KMS-11 (cell line): ENCODE measurements at regions not wholly inside any gene's neighbourhood (a gene's known extent, or its start where the extent isn't known, plus 50 kb on each side); places are given as distances from the start of the nearest gene placed in this dataset.

Experiments
- H2AFZ ChIP-seq: fragments of 200-600 bp; sonication (generic); 2 replicates; pipeline ENCODE4 v1.6.1; 2016; ENCODE audit warnings: antibody characterized with exemption, mixed run types, low read depth
- H3K27ac ChIP-seq: fragments of 200-600 bp; sonication (generic); 2 replicates; pipeline ENCODE4 v1.6.1; 2016; ENCODE audit warnings: mild to moderate bottlenecking, mixed run types
- H3K27me3 ChIP-seq: fragments of 200-600 bp; sonication (generic); 2 replicates; pipeline ENCODE4 v1.6.1; 2017; ENCODE audit warnings: mild to moderate bottlenecking, low read depth, mixed run types, moderate library complexity; ENCODE audit not compliant: insufficient read depth
- H3K36me3 ChIP-seq: fragments of 200-600 bp; sonication (generic); 2 replicates; pipeline ENCODE4 v1.6.1; 2017; ENCODE audit warnings: mild to moderate bottlenecking, mixed run types; ENCODE audit not compliant: insufficient read depth
- H3K4me1 ChIP-seq: fragments of 200-600 bp; sonication (generic); 2 replicates; pipeline ENCODE4 v1.6.1; 2016; ENCODE audit warnings: mild to moderate bottlenecking, low read depth, mixed run types; ENCODE audit not compliant: poor library complexity, severe bottlenecking
- H3K4me2 ChIP-seq: fragments of 200-600 bp; sonication (generic); 2 replicates; pipeline ENCODE4 v1.7.0; 2016; ENCODE audit warnings: mild to moderate bottlenecking, mixed run types
- H3K4me3 ChIP-seq: fragments of 200-600 bp; sonication (generic); IDR thresholded peaks from 2 replicates; pipeline ENCODE4 v1.6.1; 2017; ENCODE audit warnings: low read depth, low read length, mixed read lengths; ENCODE audit not compliant: insufficient read depth
- H3K79me2 ChIP-seq: fragments of 200-600 bp; sonication (generic); 2 replicates; pipeline ENCODE4 v1.6.1; 2016; ENCODE audit warnings: low read depth, mixed run types; ENCODE audit not compliant: insufficient read depth
- H3K9ac ChIP-seq: fragments of 200-600 bp; sonication (generic); 2 replicates; pipeline ENCODE4 v1.6.1; 2016; ENCODE audit warnings: mild to moderate bottlenecking, mixed run types
- H4K20me1 ChIP-seq: fragments of 200-600 bp; sonication (generic); 2 replicates; pipeline ENCODE4 v1.6.1; 2016; ENCODE audit warnings: mild to moderate bottlenecking, mixed run types; ENCODE audit not compliant: insufficient read depth
- TF ChIP-seq, protein P1 (sequence below): fragments of 200-600 bp; sonication (generic); conservative IDR thresholded peaks from 2 replicates; pipeline ENCODE4 v1.6.1; 2017; ENCODE audit warnings: low read depth, mild to moderate bottlenecking, antibody characterized with exemption, low read length, moderate library complexity, mixed read lengths

DNA sequence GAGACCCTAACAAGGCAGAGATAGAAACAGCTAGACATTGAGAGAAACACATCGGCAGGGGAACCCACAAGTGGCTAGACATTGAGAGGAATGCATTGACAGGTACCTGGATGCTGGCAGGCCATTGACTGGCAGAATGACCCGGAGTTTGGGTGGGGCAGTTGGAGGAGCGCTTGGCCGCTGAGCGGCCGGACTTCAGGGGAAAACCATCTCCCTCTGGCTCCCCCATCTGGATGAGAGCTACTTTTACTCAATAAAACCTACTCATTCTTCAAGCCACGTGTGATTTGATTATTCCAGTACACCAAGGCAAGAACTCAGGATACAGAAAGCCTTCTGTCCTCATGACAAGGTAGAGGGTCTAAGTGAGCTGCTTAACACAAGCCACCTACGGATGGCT is 473.4 kb downstream of the SLITRK5 start:
- Histone ChIP-seq H3K27ac (no peak overlapping the region), H2AFZ (no peak overlapping the region), H3K4me1 (peaks cover 3% of the 10 kb centered on the region), H3K36me3 (no peaks in the 10 kb centered on the region), H4K20me1 (no peaks in the 10 kb centered on the region), H3K9ac (no peak overlapping the region), H3K79me2 (no peaks in the 10 kb centered on the region), H3K4me3 (no peak overlapping the region), H3K27me3 (no peaks in the 10 kb centered on the region), H3K4me2 (no peak overlapping the region)
- TF ChIP-seq, protein P1, sequence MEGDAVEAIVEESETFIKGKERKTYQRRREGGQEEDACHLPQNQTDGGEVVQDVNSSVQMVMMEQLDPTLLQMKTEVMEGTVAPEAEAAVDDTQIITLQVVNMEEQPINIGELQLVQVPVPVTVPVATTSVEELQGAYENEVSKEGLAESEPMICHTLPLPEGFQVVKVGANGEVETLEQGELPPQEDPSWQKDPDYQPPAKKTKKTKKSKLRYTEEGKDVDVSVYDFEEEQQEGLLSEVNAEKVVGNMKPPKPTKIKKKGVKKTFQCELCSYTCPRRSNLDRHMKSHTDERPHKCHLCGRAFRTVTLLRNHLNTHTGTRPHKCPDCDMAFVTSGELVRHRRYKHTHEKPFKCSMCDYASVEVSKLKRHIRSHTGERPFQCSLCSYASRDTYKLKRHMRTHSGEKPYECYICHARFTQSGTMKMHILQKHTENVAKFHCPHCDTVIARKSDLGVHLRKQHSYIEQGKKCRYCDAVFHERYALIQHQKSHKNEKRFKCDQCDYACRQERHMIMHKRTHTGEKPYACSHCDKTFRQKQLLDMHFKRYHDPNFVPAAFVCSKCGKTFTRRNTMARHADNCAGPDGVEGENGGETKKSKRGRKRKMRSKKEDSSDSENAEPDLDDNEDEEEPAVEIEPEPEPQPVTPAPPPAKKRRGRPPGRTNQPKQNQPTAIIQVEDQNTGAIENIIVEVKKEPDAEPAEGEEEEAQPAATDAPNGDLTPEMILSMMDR = no peak

DNA sequence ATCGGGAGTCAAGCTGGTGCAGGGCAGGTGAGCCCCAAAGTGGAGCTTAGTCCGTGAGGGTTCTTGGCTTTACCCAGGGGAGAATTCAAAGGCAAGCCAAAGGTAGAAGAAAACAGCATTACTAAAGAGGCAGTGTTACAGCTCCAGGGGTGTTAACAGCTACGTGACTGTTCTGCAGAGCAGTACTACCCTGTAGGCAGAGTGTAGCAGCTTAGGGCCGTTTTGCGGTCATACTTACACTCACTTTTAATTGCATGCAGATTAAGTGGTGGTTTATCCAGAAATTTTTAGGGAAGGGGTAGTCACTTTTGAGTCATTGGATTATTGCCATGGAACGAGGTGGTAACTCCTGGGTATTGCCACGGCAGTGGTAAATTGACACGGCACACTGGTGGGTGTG is 482.2 kb downstream of the SLITRK5 start:
- no peak overlapping the region for H3K4me3 ChIP-seq
- H3K36me3 ChIP-seq = no peaks in the 10 kb centered on the region
- no peak overlapping the region for H2AFZ ChIP-seq
- H3K27me3 ChIP-seq = no peaks in the 10 kb centered on the region
- no peak overlapping the region for H3K9ac ChIP-seq
- no peaks in the 10 kb centered on the region for H3K79me2 ChIP-seq
- no peaks in the 10 kb centered on the region for H4K20me1 ChIP-seq
- TF ChIP-seq, protein P1 = no peak
- H3K4me2 ChIP-seq = no peak overlapping the region
- no peaks in the 10 kb centered on the region for H3K4me1 ChIP-seq
- H3K27ac ChIP-seq = no peak overlapping the region

DNA sequence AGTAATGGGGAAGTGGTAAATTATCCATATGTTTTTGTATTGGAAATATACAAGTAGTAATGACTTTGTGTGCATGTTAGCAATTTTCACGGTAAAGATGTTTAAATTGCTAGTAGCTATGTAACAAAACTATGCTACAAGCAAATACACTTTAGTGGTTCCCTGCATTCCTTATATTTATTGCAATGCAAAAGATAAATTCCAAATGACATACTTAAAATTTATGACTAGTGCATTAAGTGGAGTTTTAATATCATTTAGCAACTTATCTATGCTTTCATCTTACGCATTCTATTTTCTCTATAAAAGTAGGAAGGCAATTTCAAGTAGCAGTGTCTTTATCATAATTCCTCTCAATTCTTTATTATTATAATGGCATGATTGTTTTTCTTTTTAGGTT is 482.8 kb downstream of the SLITRK5 start:
- Histone ChIP-seq H4K20me1 (no peaks in the 10 kb centered on the region), H3K4me3 (no peak overlapping the region), H3K79me2 (no peaks in the 10 kb centered on the region), H3K27me3 (no peaks in the 10 kb centered on the region), H3K4me2 (no peak overlapping the region), H3K27ac (no peak overlapping the region), H3K4me1 (no peaks in the 10 kb centered on the region), H2AFZ (no peak overlapping the region), H3K36me3 (no peaks in the 10 kb centered on the region), H3K9ac (no peak overlapping the region)
- TF ChIP-seq, protein P1 = no peak

DNA sequence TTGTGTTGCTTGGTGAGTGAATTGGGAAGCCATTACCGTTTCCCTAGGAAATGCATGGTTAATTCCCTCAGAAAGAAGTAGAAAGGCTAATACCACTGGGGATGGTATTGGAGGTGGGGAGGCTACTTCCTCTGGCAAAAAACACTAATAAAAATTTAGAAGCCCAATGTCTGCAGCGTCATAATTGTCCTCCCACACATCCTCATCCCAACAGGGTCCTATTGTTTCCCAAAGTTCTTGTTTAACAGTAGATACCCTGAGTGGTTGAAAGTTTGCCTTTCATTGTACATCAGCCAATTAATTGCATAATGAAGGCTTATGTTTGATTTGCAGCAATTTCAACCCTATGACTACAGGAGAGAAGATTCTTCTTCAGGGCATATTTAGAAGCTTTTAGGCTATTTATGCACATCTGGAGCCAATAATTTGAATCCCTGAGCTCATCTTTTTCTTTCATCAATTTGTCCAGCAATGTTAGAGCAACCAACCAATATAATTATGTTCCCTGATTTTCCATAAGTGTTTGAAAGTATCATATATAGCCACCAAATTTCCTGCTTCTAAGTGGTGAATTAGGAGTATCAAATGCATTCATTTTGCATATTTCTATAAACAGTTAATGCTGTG is 491.0 kb downstream of the SLITRK5 start:
- H3K79me2 ChIP-seq = no peaks in the 10 kb centered on the region
- no peak overlapping the region for H2AFZ ChIP-seq
- H3K36me3 ChIP-seq = no peaks in the 10 kb centered on the region
- TF ChIP-seq, protein P1 = no peak
- H3K27me3 ChIP-seq = no peaks in the 10 kb centered on the region
- H3K4me1 ChIP-seq = no peaks in the 10 kb centered on the region
- no peak overlapping the region for H3K9ac ChIP-seq
- no peaks in the 10 kb centered on the region for H4K20me1 ChIP-seq
- no peak overlapping the region for H3K4me3 ChIP-seq
- H3K4me2 ChIP-seq = no peak overlapping the region
- H3K27ac ChIP-seq = no peak overlapping the region
